SIG-M5 treated with dmso at 0.1 percent for 504 hours (cell line): ENCODE measurements at regions not wholly inside any gene's neighbourhood (a gene's known extent, or its start where the extent isn't known, plus 50 kb on each side); places are given as distances from the start of the nearest gene placed in this dataset.

ENCODE experiments used
- DNase-seq: peaks from one replicate; lab custom pipeline; 2025; ENCODE audit not compliant: unreplicated experiment; lab: John Stamatoyannopoulos, UW

GRCh38 chr11:116536416-116536815 is 236.4 kb downstream of the BUD13 start:
- DNase-seq = no peak

- no peak for DNase-seq
These were observed 236.8 kb downstream of the BUD13 start for GRCh38 chr11:116535994-116536393.

GRCh38 chr11:116535120-116535519 is 237.7 kb downstream of the BUD13 start:
- no peak for DNase-seq

- no peak for DNase-seq
These were observed 238.4 kb downstream of the BUD13 start for GRCh38 chr11:116534270-116534975.

- DNase-seq = no peak
These were observed 239.5 kb downstream of the BUD13 start for GRCh38 chr11:116533186-116533825.

- no peak for DNase-seq
These were observed 240.7 kb downstream of the BUD13 start for GRCh38 chr11:116532066-116532465.

- DNase-seq = no peak
These were observed 242.1 kb downstream of the BUD13 start for GRCh38 chr11:116530705-116531104.

GRCh38 chr11:116529271-116529670 is 243.5 kb downstream of the BUD13 start:
- no peak for DNase-seq

- no peak for DNase-seq
These were observed 245.4 kb downstream of the BUD13 start for GRCh38 chr11:116527180-116527991.

- DNase-seq = no peak
These were observed 246.8 kb downstream of the BUD13 start for GRCh38 chr11:116525961-116526495.

- DNase-seq = no peak
These were observed 253.3 kb downstream of the BUD13 start for GRCh38 chr11:116519499-116519898.

- no peak for DNase-seq
These were observed 254.6 kb downstream of the BUD13 start for GRCh38 chr11:116518141-116518540.

GRCh38 chr11:116517584-116517983 is 255.2 kb downstream of the BUD13 start:
- no peak for DNase-seq

- DNase-seq = no peak
These were observed 255.7 kb downstream of the BUD13 start for GRCh38 chr11:116517077-116517476.

GRCh38 chr11:116515664-116516184 is 257.1 kb downstream of the BUD13 start:
- DNase-seq = no peak

- peak; percentile 14 for DNase-seq
These were observed 258.9 kb downstream of the BUD13 start for GRCh38 chr11:116513894-116514293.

GRCh38 chr11:116513278-116513823 is 259.4 kb downstream of the BUD13 start:
- no peak for DNase-seq

GRCh38 chr11:116512841-116513240 is 259.9 kb downstream of the BUD13 start:
- DNase-seq = peak; percentile 1

- no peak for DNase-seq
These were observed 261.1 kb downstream of the BUD13 start for GRCh38 chr11:116511684-116512083.

GRCh38 chr11:116510886-116511650 is 261.7 kb downstream of the BUD13 start:
- DNase-seq = no peak
